ENCODE measurements at regions not wholly inside any gene's neighbourhood (a gene's known extent, or its start where the extent isn't known, plus 50 kb on each side); places are given as distances from the start of the nearest gene placed in this dataset.

- ChIA-PET POLR2A (ENCODE audit: low non-redundant PET) (no interaction called here), CTCF (no interaction called here)
- DNase-seq (ENCODE audit: low spot score): no peak
- no peak overlapping the region for H3K27ac ChIP-seq
- TF ChIP-seq CTCF (conservative IDR thresholded peaks at IDR 0.05; ENCODE audit: low read depth): no peak
These were observed 230.0 kb upstream of the NWD2 start for GRCh38 chr4:37014584-37014983.

DNA sequence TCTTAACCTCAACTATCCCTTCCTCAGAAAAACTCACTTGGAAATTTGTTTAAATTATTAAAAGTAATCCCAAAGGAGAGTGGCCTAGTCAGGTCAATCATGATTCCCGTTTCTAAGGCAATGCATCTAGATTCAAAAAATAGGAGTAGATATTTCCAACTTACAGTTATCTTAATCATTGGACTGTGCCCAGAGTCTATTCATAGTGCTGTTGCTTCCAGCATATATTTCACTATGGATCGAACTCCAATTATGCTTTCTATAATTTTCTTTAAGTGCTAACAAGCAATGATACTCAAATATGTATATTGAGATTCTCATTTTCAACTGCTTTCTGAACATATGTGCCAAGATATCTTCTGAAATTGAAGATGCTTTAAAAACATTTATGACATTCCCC lies 229.2 kb upstream of the NWD2 start:
- no peak overlapping the region for H3K27ac ChIP-seq
- no peak for TF ChIP-seq CTCF (conservative IDR thresholded peaks at IDR 0.05; ENCODE audit: low read depth)
- POLR2A ChIA-PET (ENCODE audit: low non-redundant PET): no interaction called here
- CTCF ChIA-PET: no interaction called here
- no peak for DNase-seq (ENCODE audit: low spot score)

GRCh38 chr4:37023504-37023903 lies 221.0 kb upstream of the NWD2 start:
- H3K27ac ChIP-seq: no peak overlapping the region
- ChIA-PET CTCF (no interaction called here), POLR2A (ENCODE audit: low non-redundant PET) (no interaction called here)
- TF ChIP-seq CTCF (conservative IDR thresholded peaks at IDR 0.05; ENCODE audit: low read depth): no peak
- no peak for DNase-seq (ENCODE audit: low spot score)

DNA sequence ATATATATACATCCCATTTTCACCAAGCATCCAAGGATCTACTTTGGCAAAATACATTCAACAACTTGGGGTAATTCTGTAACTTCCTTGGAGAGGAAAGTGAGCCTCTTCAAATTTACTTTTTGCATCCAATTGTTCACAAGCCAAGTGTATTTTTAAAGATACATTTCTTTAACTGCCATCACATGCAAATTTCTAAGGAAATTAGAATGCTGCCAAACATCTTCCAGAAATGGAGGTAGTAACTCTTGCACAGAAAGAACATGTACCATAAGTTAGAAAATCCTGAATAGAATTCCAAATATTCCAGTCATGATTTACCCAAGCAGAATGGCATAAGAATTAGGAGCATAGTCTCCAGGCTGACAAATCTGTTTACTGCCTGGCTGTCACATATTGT lies 220.5 kb upstream of the NWD2 start:
- POLR2A ChIA-PET (ENCODE audit: low non-redundant PET): no interaction called here
- no peak overlapping the region for H3K27ac ChIP-seq
- no peak for DNase-seq (ENCODE audit: low spot score)
- CTCF ChIA-PET: no interaction called here
- TF ChIP-seq CTCF (conservative IDR thresholded peaks at IDR 0.05; ENCODE audit: low read depth): no peak

- CTCF ChIA-PET: no interaction called here
- DNase-seq (ENCODE audit: low spot score): no peak
- H3K27ac ChIP-seq: no peak overlapping the region
- TF ChIP-seq CTCF (conservative IDR thresholded peaks at IDR 0.05; ENCODE audit: low read depth): no peak
- POLR2A ChIA-PET (ENCODE audit: low non-redundant PET): no interaction called here
These were observed 203.7 kb upstream of the NWD2 start for GRCh38 chr4:37040816-37041215.

DNA sequence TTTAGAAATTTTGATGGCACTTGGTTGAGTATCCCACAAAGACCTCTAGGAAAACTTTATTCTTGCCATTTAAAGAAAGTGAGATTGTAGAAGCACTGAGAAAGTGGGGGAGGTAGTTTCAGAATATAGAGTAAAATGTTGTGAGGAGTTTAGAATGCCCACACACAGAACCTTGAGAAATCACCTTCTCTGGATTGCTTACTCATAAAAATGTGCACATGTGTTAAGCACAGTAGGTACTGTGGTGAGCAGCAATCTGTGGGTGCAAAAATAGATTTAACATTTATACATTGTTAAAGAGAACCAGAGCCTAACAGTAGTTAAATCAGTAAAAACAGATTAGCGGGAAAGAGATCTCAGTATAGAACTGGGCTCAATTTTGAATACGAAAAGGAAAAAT lies 201.2 kb upstream of the NWD2 start:
- DNase-seq (ENCODE audit: low spot score): no peak
- ChIA-PET POLR2A (ENCODE audit: low non-redundant PET) (no interaction called here), CTCF (no interaction called here)
- H3K27ac ChIP-seq: no peak overlapping the region
- TF ChIP-seq CTCF (conservative IDR thresholded peaks at IDR 0.05; ENCODE audit: low read depth): no peak

GRCh38 chr4:37051111-37051510 lies 193.4 kb upstream of the NWD2 start:
- CTCF ChIA-PET: interaction anchor here (0.5 to 1.1 kb wide), 2 partner anchors 9 to 97 kb away, joined by 3 read pairs; no protein-coding TSS in a partner anchor

More at GRCh38 chr4:37051111-37051510, 193.4 kb upstream of the NWD2 start:
- no peak overlapping the region for H3K27ac ChIP-seq
- no peak for DNase-seq (ENCODE audit: low spot score)
- TF ChIP-seq CTCF (conservative IDR thresholded peaks at IDR 0.05; ENCODE audit: low read depth): no peak
- POLR2A ChIA-PET (ENCODE audit: low non-redundant PET): interaction anchor here (0.6 kb wide), 1 partner anchor 11 kb away, joined by 4 read pairs; no protein-coding TSS in a partner anchor
